AG04450 (cell line): ENCODE measurements at regions not wholly inside any gene's neighbourhood (a gene's known extent, or its start where the extent isn't known, plus 50 kb on each side); places are given as distances from the start of the nearest gene placed in this dataset.
"Not testable (repeated sequence)": the region's sequence is repeated elsewhere in the genome, so short reads cannot be mapped to it uniquely, and the experiment has no call there.

Source experiments
- CTCF ChIA-PET: fragments of 300-600, 350-600 bp; formaldehyde crosslinking; extraction: SDS; loops from one replicate; lab custom pipeline; 2022; ENCODE audit warnings: antibody characterized with exemption, inconsistent platforms; lab: Charles Lee
- POLR2A ChIA-PET: fragments of 350-600 bp; formaldehyde crosslinking; extraction: SDS; loops from one replicate; lab custom pipeline; 2021; ENCODE audit warnings: antibody characterized with exemption, inconsistent platforms; lab: Yijun Ruan, JAX
- DNase-seq: peaks from one replicate; pipeline ENCODE4 v3.0.0-alpha.2; 2011; ENCODE audit warnings: low read depth, low spot score
- H3K27ac ChIP-seq: one replicate; pipeline ENCODE4 v1.5.1; 2012; ENCODE audit warnings: low read depth, low read length, control low read depth
- H3K27me3 ChIP-seq: one replicate; pipeline ENCODE4 v1.6.0; 2012; ENCODE audit warnings: low read length; ENCODE audit not compliant: control insufficient read depth, insufficient read depth
- H3K4me3 ChIP-seq: 2 replicates; pipeline ENCODE4 v1.5.1; 2011; ENCODE audit warnings: mild to moderate bottlenecking, low read depth, low read length, control low read depth
- H3K9me3 ChIP-seq: 2 replicates; pipeline ENCODE4 v1.5.1; 2012; ENCODE audit warnings: low read length; ENCODE audit not compliant: control insufficient read depth, insufficient read depth
- TF ChIP-seq, protein P1 (sequence below): IDR thresholded peaks from 2 replicates; pipeline ENCODE4 v1.5.1; 2011; ENCODE audit warnings: low read depth, low read length, control low read depth, inconsistent platforms

DNA sequence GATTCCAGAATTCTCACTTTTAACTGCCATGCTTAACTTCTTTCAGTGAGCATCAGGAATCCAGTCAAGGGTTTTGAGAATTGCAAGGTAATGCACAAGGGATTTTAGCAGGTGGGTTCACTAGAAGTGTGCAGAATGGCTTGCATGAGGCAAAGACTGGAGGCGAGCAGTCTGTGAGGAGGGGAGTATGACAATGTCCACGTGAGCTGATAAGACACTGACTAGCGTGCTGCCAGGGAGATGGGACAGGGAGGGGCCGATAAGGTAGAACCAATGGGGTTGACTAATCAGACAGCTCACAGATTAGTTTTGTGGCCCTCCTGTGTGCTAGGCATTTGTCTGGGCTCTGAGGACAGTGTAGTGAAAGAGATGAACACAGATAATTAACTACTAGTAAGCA, 102.0 kb upstream of the DAZL start:
- CTCF ChIA-PET, result no interaction called here
- Histone ChIP-seq H3K4me3 (no peak overlapping the region), H3K9me3 (no peaks in the 10 kb centered on the region), H3K27me3 (peaks cover 1% of the 10 kb centered on the region), H3K27ac (no peak overlapping the region)
- POLR2A ChIA-PET, result no interaction called here
- no peak for DNase-seq
- TF ChIP-seq, protein P1, sequence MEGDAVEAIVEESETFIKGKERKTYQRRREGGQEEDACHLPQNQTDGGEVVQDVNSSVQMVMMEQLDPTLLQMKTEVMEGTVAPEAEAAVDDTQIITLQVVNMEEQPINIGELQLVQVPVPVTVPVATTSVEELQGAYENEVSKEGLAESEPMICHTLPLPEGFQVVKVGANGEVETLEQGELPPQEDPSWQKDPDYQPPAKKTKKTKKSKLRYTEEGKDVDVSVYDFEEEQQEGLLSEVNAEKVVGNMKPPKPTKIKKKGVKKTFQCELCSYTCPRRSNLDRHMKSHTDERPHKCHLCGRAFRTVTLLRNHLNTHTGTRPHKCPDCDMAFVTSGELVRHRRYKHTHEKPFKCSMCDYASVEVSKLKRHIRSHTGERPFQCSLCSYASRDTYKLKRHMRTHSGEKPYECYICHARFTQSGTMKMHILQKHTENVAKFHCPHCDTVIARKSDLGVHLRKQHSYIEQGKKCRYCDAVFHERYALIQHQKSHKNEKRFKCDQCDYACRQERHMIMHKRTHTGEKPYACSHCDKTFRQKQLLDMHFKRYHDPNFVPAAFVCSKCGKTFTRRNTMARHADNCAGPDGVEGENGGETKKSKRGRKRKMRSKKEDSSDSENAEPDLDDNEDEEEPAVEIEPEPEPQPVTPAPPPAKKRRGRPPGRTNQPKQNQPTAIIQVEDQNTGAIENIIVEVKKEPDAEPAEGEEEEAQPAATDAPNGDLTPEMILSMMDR, result no peak

GRCh38 chr3:16708285-16708684, 103.1 kb upstream of the DAZL start:
- DNase-seq, result no peak
- H3K27ac ChIP-seq, result no peak overlapping the region
- no peaks in the 10 kb centered on the region for H3K9me3 ChIP-seq
- ChIA-PET CTCF (no interaction called here), POLR2A (no interaction called here)
- TF ChIP-seq, protein P1, result no peak
- H3K4me3 ChIP-seq, result no peak overlapping the region
- no peaks in the 10 kb centered on the region for H3K27me3 ChIP-seq

DNA sequence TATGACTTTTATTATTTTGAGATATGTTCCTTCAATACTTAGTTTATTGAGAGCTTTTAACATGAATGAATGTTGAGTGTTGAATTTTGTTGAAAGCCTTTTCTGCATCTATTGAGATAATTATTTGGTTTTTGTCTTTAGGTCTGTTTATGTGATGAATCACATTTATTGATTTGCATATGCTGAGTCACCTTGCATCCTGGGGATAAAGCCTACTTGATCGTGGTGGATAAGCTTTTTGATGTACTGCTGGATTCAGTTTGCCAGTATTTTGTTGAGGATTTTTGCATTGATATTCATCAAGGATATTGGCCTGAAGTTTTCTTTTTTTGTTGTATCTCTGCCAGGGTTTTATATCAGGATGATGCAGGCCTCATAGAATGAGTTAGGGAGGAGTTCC, 106.5 kb upstream of the DAZL start:
- H3K4me3 ChIP-seq, H3K9me3 ChIP-seq, H3K27me3 ChIP-seq, DNase-seq, H3K27ac ChIP-seq, CTCF ChIA-PET, POLR2A ChIA-PET: not testable (repeated sequence)

- TF ChIP-seq, protein P1, result no peak
- CTCF ChIA-PET, result no interaction called here
These were observed 110.1 kb upstream of the DAZL start for GRCh38 chr3:16715281-16715680.

GRCh38 chr3:16719426-16719825, 114.2 kb upstream of the DAZL start:
- Histone ChIP-seq H3K27ac (no peak overlapping the region), H3K4me3 (no peak overlapping the region), H3K9me3 (no peaks in the 10 kb centered on the region), H3K27me3 (no peaks in the 10 kb centered on the region)
- ChIA-PET POLR2A (no interaction called here), CTCF (no interaction called here)
- TF ChIP-seq, protein P1, result no peak
- DNase-seq, result no peak

More at GRCh38 chr3:16715281-16715680, 110.1 kb upstream of the DAZL start:
- no peak overlapping the region for H3K4me3 ChIP-seq
- no peak for DNase-seq
- H3K27ac ChIP-seq, result no peak overlapping the region
- no peaks in the 10 kb centered on the region for H3K9me3 ChIP-seq
- no peaks in the 10 kb centered on the region for H3K27me3 ChIP-seq
- POLR2A ChIA-PET, result no interaction called here
